ENCODE measurements at regions not wholly inside any gene's neighbourhood (a gene's known extent, or its start where the extent isn't known, plus 50 kb on each side); places are given as distances from the start of the nearest gene placed in this dataset.
A peak's percentile ranks its signal among the peaks of the same experiment; 100 is the strongest.

DNA sequence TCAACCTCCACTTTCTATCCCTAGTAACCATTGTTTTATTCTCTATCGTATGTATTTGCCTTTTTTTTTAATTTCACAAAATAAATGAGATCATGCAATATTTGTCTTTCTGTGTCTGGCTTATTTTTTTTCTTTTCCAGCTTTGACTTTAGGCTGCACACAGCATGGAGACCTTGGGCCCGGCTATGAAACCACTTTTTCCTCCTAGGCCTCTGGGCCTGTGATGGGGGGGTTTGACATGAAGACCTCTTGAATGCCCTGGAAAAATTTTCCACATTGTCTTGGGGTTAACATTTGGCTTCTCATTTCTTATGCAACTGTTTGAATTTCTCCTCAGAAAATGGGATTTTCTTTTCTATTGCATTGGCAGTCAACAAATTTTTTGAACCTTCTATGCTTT lies 100.2 kb upstream of the BTG3 start:
- H3K36me3 ChIP-seq (ENCODE audit: insufficient read depth, low read length), result no peaks in the 10 kb centered on the region
- no peak overlapping the region for H3K4me2 ChIP-seq (ENCODE audit: low read depth, low read length, poor library complexity, severe bottlenecking)
- H3K9me2 ChIP-seq (replicated peaks; ENCODE audit: low read depth, low read length), result no peaks in the 10 kb centered on the region
- H3F3A ChIP-seq (ENCODE audit: low read depth), result no peaks in the 10 kb centered on the region
- no peaks in the 10 kb centered on the region for H3K79me2 ChIP-seq (ENCODE audit: insufficient read depth, low read length)
- TF ChIP-seq, protein P1, sequence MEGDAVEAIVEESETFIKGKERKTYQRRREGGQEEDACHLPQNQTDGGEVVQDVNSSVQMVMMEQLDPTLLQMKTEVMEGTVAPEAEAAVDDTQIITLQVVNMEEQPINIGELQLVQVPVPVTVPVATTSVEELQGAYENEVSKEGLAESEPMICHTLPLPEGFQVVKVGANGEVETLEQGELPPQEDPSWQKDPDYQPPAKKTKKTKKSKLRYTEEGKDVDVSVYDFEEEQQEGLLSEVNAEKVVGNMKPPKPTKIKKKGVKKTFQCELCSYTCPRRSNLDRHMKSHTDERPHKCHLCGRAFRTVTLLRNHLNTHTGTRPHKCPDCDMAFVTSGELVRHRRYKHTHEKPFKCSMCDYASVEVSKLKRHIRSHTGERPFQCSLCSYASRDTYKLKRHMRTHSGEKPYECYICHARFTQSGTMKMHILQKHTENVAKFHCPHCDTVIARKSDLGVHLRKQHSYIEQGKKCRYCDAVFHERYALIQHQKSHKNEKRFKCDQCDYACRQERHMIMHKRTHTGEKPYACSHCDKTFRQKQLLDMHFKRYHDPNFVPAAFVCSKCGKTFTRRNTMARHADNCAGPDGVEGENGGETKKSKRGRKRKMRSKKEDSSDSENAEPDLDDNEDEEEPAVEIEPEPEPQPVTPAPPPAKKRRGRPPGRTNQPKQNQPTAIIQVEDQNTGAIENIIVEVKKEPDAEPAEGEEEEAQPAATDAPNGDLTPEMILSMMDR (conservative IDR thresholded peaks at IDR 0.05; ENCODE audit: low read length), result no peak
- TF ChIP-seq EZH2phosphoT487 (IDR thresholded peaks at IDR 0.05; ENCODE audit: borderline replicate concordance), result no peak
- H3K4me1 ChIP-seq (ENCODE audit: insufficient read depth, low read length, poor library complexity, severe bottlenecking), result no peaks in the 10 kb centered on the region
- H2AFZ ChIP-seq (ENCODE audit: low read length), result no peak overlapping the region
- H3K9me3 ChIP-seq (ENCODE audit: insufficient read depth, low read depth, low read length), result no peaks in the 10 kb centered on the region; the same call in 1 of the 2 replicates
- no peaks in the 10 kb centered on the region for H4K20me1 ChIP-seq (ENCODE audit: insufficient read depth, low read length, poor library complexity, severe bottlenecking)
- no peak overlapping the region for H3K4me3 ChIP-seq (ENCODE audit: low read length, poor library complexity, severe bottlenecking)
- H3K9ac ChIP-seq (ENCODE audit: low read depth, low read length, poor library complexity, severe bottlenecking), result no peak overlapping the region
- H3K27me3 ChIP-seq (ENCODE audit: insufficient read depth, low read length, poor library complexity, severe bottlenecking), result no peaks in the 10 kb centered on the region

DNA sequence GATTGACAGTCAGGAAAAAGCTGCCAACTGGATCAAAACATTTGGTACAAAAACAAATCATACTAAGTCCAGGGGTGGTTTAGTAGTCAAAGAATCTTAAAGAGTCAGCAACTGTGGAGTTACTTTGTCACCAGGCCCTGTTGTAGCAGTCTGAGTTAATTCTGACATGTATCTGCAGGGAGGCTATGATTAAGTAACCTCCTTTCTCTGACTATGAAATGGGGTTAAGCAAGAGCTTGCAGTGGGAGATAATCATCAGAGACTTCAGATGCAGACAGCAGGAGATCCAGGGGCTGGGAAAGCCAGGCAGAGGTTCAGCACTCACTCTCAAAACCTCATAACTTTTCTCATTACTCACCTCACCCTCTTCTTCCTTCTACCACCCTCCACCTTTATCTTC lies 99.2 kb upstream of the BTG3 start:
- H2AFZ ChIP-seq (ENCODE audit: low read length), result no peak overlapping the region
- no peaks in the 10 kb centered on the region for H3K4me1 ChIP-seq (ENCODE audit: insufficient read depth, low read length, poor library complexity, severe bottlenecking)
- no peaks in the 10 kb centered on the region for H3K36me3 ChIP-seq (ENCODE audit: insufficient read depth, low read length)
- H3K9me3 ChIP-seq (ENCODE audit: insufficient read depth, low read depth, low read length), result no peaks in the 10 kb centered on the region; the same call in 1 of the 2 replicates
- H4K20me1 ChIP-seq (ENCODE audit: insufficient read depth, low read length, poor library complexity, severe bottlenecking), result no peaks in the 10 kb centered on the region
- H3K9ac ChIP-seq (ENCODE audit: low read depth, low read length, poor library complexity, severe bottlenecking), result no peak overlapping the region
- no peak overlapping the region for H3K4me3 ChIP-seq (ENCODE audit: low read length, poor library complexity, severe bottlenecking)
- H3K9me2 ChIP-seq (replicated peaks; ENCODE audit: low read depth, low read length), result no peaks in the 10 kb centered on the region
- H3K79me2 ChIP-seq (ENCODE audit: insufficient read depth, low read length), result no peaks in the 10 kb centered on the region
- TF ChIP-seq, protein P1 (conservative IDR thresholded peaks at IDR 0.05; ENCODE audit: low read length), result no peak
- no peak for TF ChIP-seq EZH2phosphoT487 (IDR thresholded peaks at IDR 0.05; ENCODE audit: borderline replicate concordance)
- H3K27me3 ChIP-seq (ENCODE audit: insufficient read depth, low read length, poor library complexity, severe bottlenecking), result no peaks in the 10 kb centered on the region
- H3F3A ChIP-seq (ENCODE audit: low read depth), result no peaks in the 10 kb centered on the region
- no peak overlapping the region for H3K4me2 ChIP-seq (ENCODE audit: low read depth, low read length, poor library complexity, severe bottlenecking)

DNA sequence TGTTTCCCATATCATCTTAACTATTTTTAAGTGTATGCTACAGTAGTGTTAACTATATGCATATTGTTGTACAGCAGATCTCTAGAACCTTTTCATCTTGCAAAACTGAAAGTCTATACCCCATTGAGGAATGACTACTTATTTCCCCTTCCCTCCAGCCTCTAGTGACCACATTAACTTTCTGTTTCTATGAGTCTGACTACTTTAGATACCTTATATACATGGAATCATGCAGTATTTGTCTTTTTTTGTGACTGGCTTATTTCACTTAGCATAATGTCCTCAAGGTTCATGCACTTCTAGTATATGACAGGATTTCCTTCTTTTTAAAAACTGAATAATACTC lies 96.5 kb upstream of the BTG3 start:
- no peaks in the 10 kb centered on the region for H3K27me3 ChIP-seq (ENCODE audit: insufficient read depth, low read length, poor library complexity, severe bottlenecking)
- no peaks in the 10 kb centered on the region for H3K36me3 ChIP-seq (ENCODE audit: insufficient read depth, low read length)
- H3K9ac ChIP-seq (ENCODE audit: low read depth, low read length, poor library complexity, severe bottlenecking), result no peak overlapping the region
- no peak overlapping the region for H3K4me2 ChIP-seq (ENCODE audit: low read depth, low read length, poor library complexity, severe bottlenecking)
- peak overlapping the region; percentile 18; the same call in 1 of the 2 replicates for H2AFZ ChIP-seq (ENCODE audit: low read length)
- no peaks in the 10 kb centered on the region for H3K4me1 ChIP-seq (ENCODE audit: insufficient read depth, low read length, poor library complexity, severe bottlenecking)
- no peaks in the 10 kb centered on the region for H4K20me1 ChIP-seq (ENCODE audit: insufficient read depth, low read length, poor library complexity, severe bottlenecking)
- no peaks in the 10 kb centered on the region for H3K79me2 ChIP-seq (ENCODE audit: insufficient read depth, low read length)
- H3K4me3 ChIP-seq (ENCODE audit: low read length, poor library complexity, severe bottlenecking), result no peak overlapping the region
- H3K9me2 ChIP-seq (replicated peaks; ENCODE audit: low read depth, low read length), result no peaks in the 10 kb centered on the region
- H3F3A ChIP-seq (ENCODE audit: low read depth), result no peaks in the 10 kb centered on the region
- TF ChIP-seq, protein P1 (conservative IDR thresholded peaks at IDR 0.05; ENCODE audit: low read length), result no peak
- TF ChIP-seq EZH2phosphoT487 (IDR thresholded peaks at IDR 0.05; ENCODE audit: borderline replicate concordance), result no peak
- no peaks in the 10 kb centered on the region; the same call in 1 of the 2 replicates for H3K9me3 ChIP-seq (ENCODE audit: insufficient read depth, low read depth, low read length)
